ENCODE measurements at regions not wholly inside any gene's neighbourhood (a gene's known extent, or its start where the extent isn't known, plus 50 kb on each side); places are given as distances from the start of the nearest gene placed in this dataset.
"Not testable (repeated sequence)": the region's sequence is repeated elsewhere in the genome, so short reads cannot be mapped to it uniquely, and the experiment has no call there.

- peak; percentile 66 to 69 for DNase-seq (ENCODE audit: low read depth in 2 of 2)
These were observed 62.0 kb upstream of the LMNTD1 start for GRCh38 chr12:25615119-25615518.

GRCh38 chr12:25616286-25616685, 63.2 kb upstream of the LMNTD1 start:
- DNase-seq (ENCODE audit: low read depth in 2 of 2): no peak

- DNase-seq (ENCODE audit: low read depth in 2 of 2): no peak
These were observed 64.9 kb upstream of the LMNTD1 start for GRCh38 chr12:25617991-25618390.

GRCh38 chr12:25623816-25624215, 70.7 kb upstream of the LMNTD1 start:
- no peak for DNase-seq (ENCODE audit: low read depth in 2 of 2)

GRCh38 chr12:25625146-25625545, 72.1 kb upstream of the LMNTD1 start:
- DNase-seq (ENCODE audit: low read depth in 2 of 2): no peak

- no peak for DNase-seq (ENCODE audit: low read depth in 2 of 2)
These were observed 76.3 kb upstream of the LMNTD1 start for GRCh38 chr12:25629341-25629740.

- not testable (repeated sequence) for DNase-seq (ENCODE audit: low read depth in 2 of 2)
These were observed 77.8 kb upstream of the LMNTD1 start for GRCh38 chr12:25630735-25631515.

GRCh38 chr12:25633149-25633548, 80.1 kb upstream of the LMNTD1 start:
- DNase-seq (ENCODE audit: low read depth in 2 of 2): not testable (repeated sequence)

- DNase-seq (ENCODE audit: low read depth in 2 of 2): no peak
These were observed 84.7 kb upstream of the LMNTD1 start for GRCh38 chr12:25637752-25638151.

- no peak for DNase-seq (ENCODE audit: low read depth in 2 of 2)
These were observed 86.3 kb upstream of the LMNTD1 start for GRCh38 chr12:25639406-25639805.

- DNase-seq (ENCODE audit: low read depth in 2 of 2): no peak
These were observed 91.9 kb upstream of the LMNTD1 start for GRCh38 chr12:25644979-25645378.

- DNase-seq (ENCODE audit: low read depth in 2 of 2): no peak
These were observed 92.3 kb upstream of the LMNTD1 start for GRCh38 chr12:25645427-25645826.

GRCh38 chr12:25651931-25652330, 98.8 kb upstream of the LMNTD1 start:
- no peak for DNase-seq (ENCODE audit: low read depth in 2 of 2)

- no peak for DNase-seq (ENCODE audit: low read depth in 2 of 2)
These were observed 99.3 kb upstream of the LMNTD1 start for GRCh38 chr12:25652371-25652770.

- peak; percentile 69 to 95 for DNase-seq (ENCODE audit: low read depth in 2 of 2)
These were observed 100.5 kb upstream of the LMNTD1 start for GRCh38 chr12:25653487-25654175.

- peak in 1 of 2 donors; percentile 57 for DNase-seq (ENCODE audit: low read depth in 2 of 2)
These were observed 102.6 kb upstream of the LMNTD1 start for GRCh38 chr12:25655702-25656101.

GRCh38 chr12:25659621-25660020, 106.5 kb upstream of the LMNTD1 start:
- DNase-seq (ENCODE audit: low read depth in 2 of 2): no peak

GRCh38 chr12:25670076-25671055, 117.3 kb upstream of the LMNTD1 start:
- DNase-seq (ENCODE audit: low read depth in 2 of 2): no peak

- no peak for DNase-seq (ENCODE audit: low read depth in 2 of 2)
These were observed 122.7 kb upstream of the LMNTD1 start for GRCh38 chr12:25675808-25676207.

GRCh38 chr12:25677232-25677937, 124.3 kb upstream of the LMNTD1 start:
- DNase-seq (ENCODE audit: low read depth in 2 of 2): peak in 1 of 2 donors; percentile 39

- DNase-seq (ENCODE audit: low read depth in 2 of 2): no peak
These were observed 128.5 kb upstream of the LMNTD1 start for GRCh38 chr12:25681580-25681979.
